Panc1 (cell line): ENCODE measurements at regions not wholly inside any gene's neighbourhood (a gene's known extent, or its start where the extent isn't known, plus 50 kb on each side); places are given as distances from the start of the nearest gene placed in this dataset.

Source experiments
- CTCF ChIP-seq: fragments of 450-650 bp; IDR thresholded peaks from 2 replicates; pipeline ENCODE4 v1.5.1; 2017; ENCODE audit warnings: mild to moderate bottlenecking
- REST ChIP-seq, 2 experiments: IDR thresholded peaks; 2 replicates each; pipeline ENCODE4 v1.6.1; 2011 to 2012; ENCODE audit warnings: low read depth in 2 of 2, control low read depth in 1 of 2, low read length in 1 of 2, mild to moderate bottlenecking in 1 of 2, moderate library complexity in 1 of 2; ENCODE audit not compliant: insufficient read depth in 1 of 2

DNA sequence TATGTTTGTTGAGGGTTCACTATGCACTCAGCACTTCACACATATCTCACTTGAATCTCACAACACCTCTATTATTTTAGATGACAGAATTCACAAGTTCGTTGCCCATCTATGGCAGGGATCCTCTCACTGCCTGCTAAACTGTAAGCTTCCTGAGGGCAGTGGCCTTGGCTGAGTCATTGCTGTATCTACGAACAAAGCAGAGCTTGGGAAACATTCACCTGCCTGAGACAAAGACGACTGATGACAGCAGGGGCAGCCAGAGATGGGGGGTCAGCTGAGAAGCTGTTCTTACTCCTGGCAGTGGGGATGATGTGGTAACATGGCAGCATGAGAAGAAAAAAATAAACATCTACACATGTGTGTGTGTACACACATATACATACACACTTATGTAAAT lies 125.5 kb upstream of the NMNAT3 start:
- no peak for TF ChIP-seq REST (IDR thresholded peaks at IDR 0.05; ENCODE audit: insufficient read depth in 1 of 2, low read depth in 2 of 2, low read length in 1 of 2)
- no peak for TF ChIP-seq CTCF
